IPS-15b (cell line): ENCODE measurements at regions not wholly inside any gene's neighbourhood (a gene's known extent, or its start where the extent isn't known, plus 50 kb on each side); places are given as distances from the start of the nearest gene placed in this dataset.
A peak's percentile ranks its signal among the peaks of the same experiment; 100 is the strongest.
"Not testable (repeated sequence)": the region's sequence is repeated elsewhere in the genome, so short reads cannot be mapped to it uniquely, and the experiment has no call there.

Experiments used
- H3K27me3 ChIP-seq: one replicate; pipeline ENCODE4 v1.6.1; 2013; ENCODE audit warnings: low read length; ENCODE audit not compliant: control insufficient read depth, insufficient read depth
- H3K36me3 ChIP-seq: one replicate; pipeline ENCODE4 v1.6.1; 2013; ENCODE audit warnings: low read length; ENCODE audit not compliant: control insufficient read depth, insufficient read depth
- H3K4me1 ChIP-seq: one replicate; pipeline ENCODE4 v1.6.1; 2013; ENCODE audit warnings: mild to moderate bottlenecking, low read length; ENCODE audit not compliant: control insufficient read depth, insufficient read depth
- H3K4me3 ChIP-seq: one replicate; pipeline ENCODE4 v1.5.1; 2013; ENCODE audit warnings: low read depth, low read length
- H3K9ac ChIP-seq: one replicate; pipeline ENCODE4 v1.6.1; 2013; ENCODE audit warnings: low read depth, mild to moderate bottlenecking, low read length
- H3K9me3 ChIP-seq: one replicate; pipeline ENCODE4 v1.6.1; 2013; ENCODE audit warnings: mild to moderate bottlenecking, low read length; ENCODE audit not compliant: control insufficient read depth, insufficient read depth

- no peaks in the 10 kb centered on the region for H3K27me3 ChIP-seq
Measured at GRCh38 chr16:61150351-61150750, 885.9 kb downstream of the CDH8 start.

GRCh38 chr16:61149709-61150108 is 886.5 kb downstream of the CDH8 start:
- Histone ChIP-seq H3K9ac (no peak overlapping the region), H3K4me1 (peaks cover 3% of the 10 kb centered on the region), H3K4me3 (no peak overlapping the region), H3K9me3 (no peaks in the 10 kb centered on the region), H3K36me3 (no peaks in the 10 kb centered on the region), H3K27me3 (no peaks in the 10 kb centered on the region)

More at GRCh38 chr16:61150351-61150750, 885.9 kb downstream of the CDH8 start:
- Histone ChIP-seq H3K9me3 (no peaks in the 10 kb centered on the region), H3K4me3 (no peak overlapping the region), H3K4me1 (peaks cover 3% of the 10 kb centered on the region), H3K9ac (no peak overlapping the region), H3K36me3 (no peaks in the 10 kb centered on the region)

GRCh38 chr16:61148930-61149329 is 887.3 kb downstream of the CDH8 start:
- Histone ChIP-seq H3K4me1 (peaks cover 3% of the 10 kb centered on the region), H3K9ac (no peak overlapping the region), H3K27me3 (no peaks in the 10 kb centered on the region), H3K36me3 (no peaks in the 10 kb centered on the region), H3K9me3 (no peaks in the 10 kb centered on the region), H3K4me3 (no peak overlapping the region)

GRCh38 chr16:61146429-61146828 is 889.8 kb downstream of the CDH8 start:
- peaks cover 3% of the 10 kb centered on the region for H3K4me1 ChIP-seq
- H3K36me3 ChIP-seq, result no peaks in the 10 kb centered on the region
- no peaks in the 10 kb centered on the region for H3K9me3 ChIP-seq
- no peaks in the 10 kb centered on the region for H3K27me3 ChIP-seq
- H3K4me3 ChIP-seq, result no peak overlapping the region
- no peak overlapping the region for H3K9ac ChIP-seq

GRCh38 chr16:61131447-61131846 is 904.8 kb downstream of the CDH8 start:
- H3K36me3 ChIP-seq, result no peaks in the 10 kb centered on the region
- no peak overlapping the region for H3K4me3 ChIP-seq
- no peaks in the 10 kb centered on the region for H3K9me3 ChIP-seq
- H3K27me3 ChIP-seq, result no peaks in the 10 kb centered on the region
- H3K9ac ChIP-seq, result no peak overlapping the region
- no peaks in the 10 kb centered on the region for H3K4me1 ChIP-seq

DNA sequence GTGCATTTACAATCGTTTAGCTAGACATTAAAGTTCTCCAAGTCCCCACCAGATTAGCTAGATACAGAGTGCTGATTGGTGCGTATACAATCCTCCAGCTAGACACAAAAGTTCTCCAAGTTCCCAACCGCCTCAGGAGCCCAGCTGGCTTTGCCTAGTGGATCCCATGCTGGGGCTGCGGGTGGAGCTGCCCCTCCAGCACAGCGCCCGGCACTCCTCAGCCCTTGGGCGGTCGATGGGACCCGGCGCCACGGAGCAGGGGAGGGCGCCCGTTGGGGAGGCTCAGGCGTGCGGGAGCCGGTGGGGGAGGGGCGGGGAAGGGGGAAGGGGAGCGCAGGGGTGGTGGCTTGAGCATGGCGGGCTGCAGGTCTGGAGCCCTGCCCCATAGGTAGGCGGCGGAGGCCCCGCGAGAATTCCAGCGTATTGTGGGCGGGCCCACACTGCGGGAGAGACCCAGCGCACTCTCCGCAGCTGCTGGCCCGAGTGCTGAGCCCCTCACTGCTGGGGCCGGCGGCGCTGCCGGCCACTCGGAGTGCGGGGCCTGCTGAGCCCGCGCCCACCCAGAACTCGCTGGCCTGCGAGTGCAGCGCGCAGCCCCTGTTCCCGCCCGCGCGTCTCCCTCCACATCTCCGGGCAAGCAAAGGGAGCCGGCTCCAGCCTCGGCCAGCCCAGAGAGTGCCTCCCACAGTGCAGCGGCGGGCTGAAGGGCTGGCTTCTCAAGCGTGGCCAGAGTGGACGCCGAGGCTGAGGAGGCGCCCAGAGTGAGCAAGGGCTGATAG is 907.5 kb downstream of the CDH8 start:
- H3K9ac ChIP-seq, result no peak overlapping the region
- no peaks in the 10 kb centered on the region for H3K4me1 ChIP-seq
- H3K9me3 ChIP-seq, result no peaks in the 10 kb centered on the region
- peak overlapping the region; percentile 34 for H3K4me3 ChIP-seq
- H3K27me3 ChIP-seq, result no peaks in the 10 kb centered on the region
- no peaks in the 10 kb centered on the region for H3K36me3 ChIP-seq

- no peaks in the 10 kb centered on the region for H3K27me3 ChIP-seq
Measured at GRCh38 chr16:61105544-61105943, 930.7 kb downstream of the CDH8 start.

GRCh38 chr16:61098505-61098904 is 937.7 kb downstream of the CDH8 start:
- H3K9ac ChIP-seq, result no peak overlapping the region
- H3K27me3 ChIP-seq, result no peaks in the 10 kb centered on the region
- no peaks in the 10 kb centered on the region for H3K36me3 ChIP-seq
- H3K4me3 ChIP-seq, result no peak overlapping the region
- H3K9me3 ChIP-seq, result no peaks in the 10 kb centered on the region
- H3K4me1 ChIP-seq, result no peaks in the 10 kb centered on the region

More at GRCh38 chr16:61105544-61105943, 930.7 kb downstream of the CDH8 start:
- no peaks in the 10 kb centered on the region for H3K36me3 ChIP-seq
- H3K9me3 ChIP-seq, result no peaks in the 10 kb centered on the region
- no peaks in the 10 kb centered on the region for H3K4me1 ChIP-seq
- no peak overlapping the region for H3K9ac ChIP-seq
- H3K4me3 ChIP-seq, result no peak overlapping the region

DNA sequence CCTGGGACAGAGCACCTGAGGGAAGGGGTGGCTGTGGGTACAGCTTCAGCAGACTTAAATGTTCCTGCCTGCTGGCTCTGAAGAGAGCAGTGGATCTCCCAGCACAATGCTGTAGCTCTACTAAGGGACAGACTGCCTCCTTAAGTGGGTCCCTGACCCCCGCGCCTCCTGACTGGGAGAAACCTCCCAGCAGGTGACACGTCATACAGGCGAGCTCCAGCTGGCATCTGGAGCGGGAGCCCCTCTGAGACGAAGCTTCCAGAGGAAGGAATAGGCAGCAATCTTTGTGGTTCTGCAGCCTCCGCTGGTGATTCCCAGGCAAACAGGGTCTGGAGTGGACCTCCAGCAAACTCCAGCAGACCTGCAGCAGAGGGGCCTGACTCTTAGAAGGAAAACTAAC is 944.9 kb downstream of the CDH8 start:
- not testable (repeated sequence) for H3K4me3 ChIP-seq, H3K9ac ChIP-seq, H3K36me3 ChIP-seq, H3K27me3 ChIP-seq, H3K9me3 ChIP-seq, H3K4me1 ChIP-seq

DNA sequence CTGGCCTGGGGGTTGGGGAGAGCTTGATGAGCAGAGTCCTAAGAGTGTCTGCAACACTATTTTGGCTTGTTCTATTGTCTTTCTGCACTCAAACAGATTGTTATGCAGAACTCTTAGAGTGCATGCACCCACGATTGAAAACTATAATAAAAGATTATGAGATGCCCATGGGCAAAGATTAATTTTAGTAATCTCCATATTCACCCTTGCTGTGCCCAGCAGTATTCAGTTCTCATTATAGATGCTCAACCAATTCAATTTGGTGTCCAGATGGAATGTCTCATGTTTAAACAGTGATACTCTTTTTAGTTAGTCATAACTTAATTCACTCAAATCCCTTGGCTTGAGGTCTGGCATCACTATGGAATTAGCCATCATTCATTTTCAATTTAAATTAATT is 952.5 kb downstream of the CDH8 start:
- Histone ChIP-seq H3K4me1 (no peaks in the 10 kb centered on the region), H3K27me3 (no peaks in the 10 kb centered on the region), H3K9me3 (no peaks in the 10 kb centered on the region), H3K9ac (no peak overlapping the region), H3K4me3 (no peak overlapping the region), H3K36me3 (no peaks in the 10 kb centered on the region)

GRCh38 chr16:61074324-61074723 is 961.9 kb downstream of the CDH8 start:
- Histone ChIP-seq H3K4me1 (no peaks in the 10 kb centered on the region), H3K9me3 (no peaks in the 10 kb centered on the region), H3K36me3 (no peaks in the 10 kb centered on the region), H3K4me3 (no peak overlapping the region), H3K9ac (no peak overlapping the region), H3K27me3 (no peaks in the 10 kb centered on the region)

- Histone ChIP-seq H3K9ac (no peak overlapping the region), H3K36me3 (no peaks in the 10 kb centered on the region), H3K9me3 (no peaks in the 10 kb centered on the region), H3K4me1 (no peaks in the 10 kb centered on the region), H3K4me3 (no peak overlapping the region), H3K27me3 (no peaks in the 10 kb centered on the region)
Measured at GRCh38 chr16:61057635-61058034, 978.6 kb downstream of the CDH8 start.
